LNCAP (cell line): ENCODE measurements at regions not wholly inside any gene's neighbourhood (a gene's known extent, or its start where the extent isn't known, plus 50 kb on each side); places are given as distances from the start of the nearest gene placed in this dataset.

Experiments
- CTCF ChIP-seq: fragments of 450-650 bp; IDR thresholded peaks from 2 replicates; pipeline ENCODE4 v1.5.1; 2017; ENCODE audit warnings: mild to moderate bottlenecking

- TF ChIP-seq CTCF: no peak
Measured at GRCh38 chr6:142676027-142676443, 268.9 kb downstream of the HIVEP2 start.

GRCh38 chr6:142676647-142677192, 268.3 kb downstream of the HIVEP2 start:
- TF ChIP-seq CTCF: no peak

GRCh38 chr6:142679907-142680700, 264.9 kb downstream of the HIVEP2 start:
- TF ChIP-seq CTCF: no peak

- no peak for TF ChIP-seq CTCF
Measured at GRCh38 chr6:142681099-142681498, 263.9 kb downstream of the HIVEP2 start.

- no peak for TF ChIP-seq CTCF
Measured at GRCh38 chr6:142682985-142683384, 262.0 kb downstream of the HIVEP2 start.

GRCh38 chr6:142683714-142684141, 261.2 kb downstream of the HIVEP2 start:
- TF ChIP-seq CTCF: no peak

GRCh38 chr6:142684371-142684770, 260.6 kb downstream of the HIVEP2 start:
- TF ChIP-seq CTCF: no peak
